DND-41 (cell line): ENCODE measurements at regions not wholly inside any gene's neighbourhood (a gene's known extent, or its start where the extent isn't known, plus 50 kb on each side); places are given as distances from the start of the nearest gene placed in this dataset.

Experiments used
- EZH2 ChIP-seq: IDR thresholded peaks from 3 replicates; pipeline ENCODE4 v1.6.1; 2012; ENCODE audit warnings: borderline replicate concordance, low read depth, mild to moderate bottlenecking, moderate library complexity, low read length, inconsistent platforms; ENCODE audit not compliant: severe bottlenecking
- TF ChIP-seq, protein P1 (sequence below): IDR thresholded peaks from 2 replicates; pipeline ENCODE4 v1.5.1; 2012; ENCODE audit warnings: borderline replicate concordance, low read length, moderate library complexity, mild to moderate bottlenecking; ENCODE audit not compliant: poor library complexity, severe bottlenecking; ENCODE audit errors: extremely low read depth

DNA sequence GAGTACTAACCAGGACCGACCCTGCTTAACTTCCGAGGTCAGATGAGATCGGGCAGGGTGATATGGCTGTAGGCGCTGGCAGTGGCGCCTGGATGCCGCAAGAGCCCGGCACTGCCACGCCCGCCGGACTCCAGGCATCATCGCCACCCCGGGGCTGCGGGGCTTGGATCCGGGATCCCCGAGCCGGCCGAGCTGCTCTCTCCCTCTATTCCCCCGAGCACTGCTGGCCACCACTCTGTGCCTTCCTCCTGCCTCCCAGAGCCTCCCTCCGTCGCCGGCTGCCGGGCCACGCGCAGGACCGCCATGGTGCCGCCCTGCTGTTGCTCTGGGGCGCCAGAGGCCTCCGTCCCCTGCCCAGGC lies 153.2 kb upstream of the ALG10B start:
- TF ChIP-seq, protein P1, sequence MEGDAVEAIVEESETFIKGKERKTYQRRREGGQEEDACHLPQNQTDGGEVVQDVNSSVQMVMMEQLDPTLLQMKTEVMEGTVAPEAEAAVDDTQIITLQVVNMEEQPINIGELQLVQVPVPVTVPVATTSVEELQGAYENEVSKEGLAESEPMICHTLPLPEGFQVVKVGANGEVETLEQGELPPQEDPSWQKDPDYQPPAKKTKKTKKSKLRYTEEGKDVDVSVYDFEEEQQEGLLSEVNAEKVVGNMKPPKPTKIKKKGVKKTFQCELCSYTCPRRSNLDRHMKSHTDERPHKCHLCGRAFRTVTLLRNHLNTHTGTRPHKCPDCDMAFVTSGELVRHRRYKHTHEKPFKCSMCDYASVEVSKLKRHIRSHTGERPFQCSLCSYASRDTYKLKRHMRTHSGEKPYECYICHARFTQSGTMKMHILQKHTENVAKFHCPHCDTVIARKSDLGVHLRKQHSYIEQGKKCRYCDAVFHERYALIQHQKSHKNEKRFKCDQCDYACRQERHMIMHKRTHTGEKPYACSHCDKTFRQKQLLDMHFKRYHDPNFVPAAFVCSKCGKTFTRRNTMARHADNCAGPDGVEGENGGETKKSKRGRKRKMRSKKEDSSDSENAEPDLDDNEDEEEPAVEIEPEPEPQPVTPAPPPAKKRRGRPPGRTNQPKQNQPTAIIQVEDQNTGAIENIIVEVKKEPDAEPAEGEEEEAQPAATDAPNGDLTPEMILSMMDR = no peak
- no peak for TF ChIP-seq EZH2
